GM18520 (cell line): ENCODE measurements at regions not wholly inside any gene's neighbourhood (a gene's known extent, or its start where the extent isn't known, plus 50 kb on each side); places are given as distances from the start of the nearest gene placed in this dataset.
"Not testable (repeated sequence)": the region's sequence is repeated elsewhere in the genome, so short reads cannot be mapped to it uniquely, and the experiment has no call there.

Source experiments
- ATAC-seq: cut with Tn5 transposase; IDR thresholded peaks from one replicate; pipeline ENCODE4 v1.9.1; 2021; ENCODE audit not compliant: unreplicated experiment

DNA sequence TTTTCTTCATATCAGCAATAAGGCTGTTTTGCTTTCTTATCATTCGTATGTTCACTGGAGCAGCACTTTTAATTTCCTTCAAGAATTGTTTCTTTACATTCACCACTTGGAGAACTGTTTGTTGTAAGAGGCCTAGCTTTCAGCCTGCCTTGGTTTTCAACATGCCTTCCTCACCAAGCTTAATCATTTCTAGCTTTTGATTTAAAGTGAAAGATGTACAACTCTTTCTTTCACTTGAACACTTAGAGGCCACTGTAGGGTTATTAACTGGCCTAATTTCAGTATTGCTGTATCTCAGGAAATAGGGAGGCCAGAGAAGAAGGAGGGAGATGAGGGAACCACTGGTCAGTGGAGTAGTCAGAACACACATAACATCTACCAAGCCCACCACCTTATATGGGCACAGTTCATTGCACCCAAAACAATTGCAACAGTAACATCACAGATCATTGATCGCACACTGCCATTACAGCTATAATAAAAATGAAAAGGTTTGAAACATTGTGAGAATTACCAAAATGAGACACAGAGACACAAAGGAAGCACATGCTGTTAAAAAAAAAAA, 181.4 kb upstream of the TUBA3C start:
- peak; percentile 85 for ATAC-seq

DNA sequence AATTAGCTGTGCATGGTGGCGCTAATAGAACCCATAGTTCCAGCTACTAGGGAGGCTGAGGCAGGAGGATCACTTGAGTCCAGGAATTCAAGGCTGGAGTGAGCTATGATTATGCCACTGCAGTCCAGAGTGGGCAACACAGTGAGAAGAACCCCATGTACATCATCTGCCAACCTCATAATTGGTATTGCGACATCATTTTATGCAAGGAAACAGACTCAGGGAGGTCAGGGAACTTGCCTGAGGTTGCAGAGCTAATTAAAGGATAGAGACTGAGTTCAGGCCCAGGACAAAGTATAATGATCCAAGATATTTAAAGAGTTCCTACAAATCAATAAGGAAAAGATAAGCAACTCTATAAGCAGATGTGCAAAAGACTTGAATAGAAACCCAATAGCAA, 178.1 kb upstream of the TUBA3C start:
- ATAC-seq, result not testable (repeated sequence)

- no peak for ATAC-seq
Observed at GRCh38 chr13:19345916-19346422, 164.3 kb upstream of the TUBA3C start.

- ATAC-seq, result no peak
Observed at GRCh38 chr13:19345158-19345557, 163.5 kb upstream of the TUBA3C start.

- ATAC-seq, result peak; percentile 74
Observed at GRCh38 chr13:19344585-19345120, 163.0 kb upstream of the TUBA3C start.

DNA sequence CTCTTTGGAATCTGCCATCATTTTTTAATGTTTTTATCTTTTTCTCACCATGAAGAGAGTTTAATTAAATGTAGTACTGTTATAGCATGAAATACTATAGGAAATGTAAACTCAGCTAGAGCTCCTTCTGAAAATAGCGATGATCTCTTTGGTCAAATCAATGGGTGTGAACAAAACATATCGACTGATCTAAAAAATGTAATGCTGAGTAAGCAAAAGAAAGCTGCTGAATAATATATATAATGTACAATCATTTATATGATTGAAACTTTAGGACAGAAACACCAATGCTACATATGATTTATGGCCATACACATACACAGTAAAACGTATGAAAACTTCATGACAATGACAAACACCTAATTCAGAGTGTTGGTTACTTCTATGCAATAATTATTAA, 150.8 kb upstream of the TUBA3C start:
- ATAC-seq, result no peak

- ATAC-seq, result no peak
Observed at GRCh38 chr13:19329365-19329764, 147.7 kb upstream of the TUBA3C start.

- no peak for ATAC-seq
Observed at GRCh38 chr13:19324325-19324724, 142.7 kb upstream of the TUBA3C start.

GRCh38 chr13:19321222-19321621, 139.6 kb upstream of the TUBA3C start:
- no peak for ATAC-seq

GRCh38 chr13:19305434-19305833, 123.8 kb upstream of the TUBA3C start:
- no peak for ATAC-seq

DNA sequence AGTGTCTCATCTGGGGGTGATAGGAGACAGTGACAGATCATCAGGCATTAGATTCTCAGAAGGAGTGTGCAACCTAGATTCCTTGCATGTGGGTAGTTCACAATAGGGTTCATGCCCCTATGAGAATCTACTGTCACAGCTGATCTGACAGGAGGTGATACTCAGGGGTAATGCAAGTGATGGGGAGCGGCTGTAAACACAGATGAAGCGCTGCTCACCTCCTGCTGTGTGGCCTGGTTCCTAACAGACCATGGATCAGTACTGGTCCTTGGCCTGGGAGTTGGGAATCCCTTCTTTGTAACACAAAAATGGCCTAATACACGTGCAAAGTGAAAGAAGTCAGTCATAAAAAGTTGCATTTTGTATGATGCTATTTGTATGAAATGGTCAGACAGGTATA, 107.6 kb upstream of the TUBA3C start:
- no peak for ATAC-seq

DNA sequence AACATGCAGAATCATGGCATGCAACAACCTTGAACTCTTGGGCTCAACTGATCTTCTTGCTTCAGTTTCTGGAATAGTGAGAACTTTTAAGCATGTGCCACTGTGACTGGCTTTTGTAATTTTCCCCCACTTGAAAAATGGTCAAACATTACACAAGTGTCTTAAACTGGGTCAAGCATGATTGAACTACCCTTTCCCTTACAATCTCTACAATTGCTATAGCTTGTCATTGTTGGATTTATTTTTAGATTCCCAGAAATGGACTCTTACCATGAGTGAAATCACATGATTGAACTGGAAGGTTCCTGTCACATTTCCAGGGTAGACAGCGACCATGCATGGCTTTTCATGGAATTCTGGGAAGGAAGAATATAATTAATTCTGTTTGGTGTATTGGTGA, 102.2 kb upstream of the TUBA3C start:
- ATAC-seq, result no peak

DNA sequence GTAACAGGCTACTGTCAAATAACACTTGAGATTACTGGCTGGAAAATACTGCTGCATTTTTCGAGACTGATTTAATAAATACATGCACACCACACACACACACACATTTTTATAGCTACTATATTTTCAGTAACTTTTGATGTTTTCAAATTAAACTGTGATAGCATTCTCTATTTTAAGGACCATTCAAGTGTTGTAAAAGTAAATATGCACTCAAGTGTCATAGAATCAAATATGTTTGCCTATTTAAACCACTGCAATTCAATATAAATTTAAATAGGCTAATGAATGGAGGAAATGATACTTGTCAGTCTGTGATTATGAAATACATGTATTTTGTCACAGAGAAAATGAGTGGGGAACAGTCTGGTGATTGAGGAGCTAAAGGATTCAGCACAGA, 86.7 kb upstream of the TUBA3C start:
- no peak for ATAC-seq

GRCh38 chr13:19267746-19268145, 86.1 kb upstream of the TUBA3C start:
- ATAC-seq, result no peak

GRCh38 chr13:19266979-19267378, 85.4 kb upstream of the TUBA3C start:
- no peak for ATAC-seq

- no peak for ATAC-seq
Observed at GRCh38 chr13:19264711-19265110, 83.1 kb upstream of the TUBA3C start.

DNA sequence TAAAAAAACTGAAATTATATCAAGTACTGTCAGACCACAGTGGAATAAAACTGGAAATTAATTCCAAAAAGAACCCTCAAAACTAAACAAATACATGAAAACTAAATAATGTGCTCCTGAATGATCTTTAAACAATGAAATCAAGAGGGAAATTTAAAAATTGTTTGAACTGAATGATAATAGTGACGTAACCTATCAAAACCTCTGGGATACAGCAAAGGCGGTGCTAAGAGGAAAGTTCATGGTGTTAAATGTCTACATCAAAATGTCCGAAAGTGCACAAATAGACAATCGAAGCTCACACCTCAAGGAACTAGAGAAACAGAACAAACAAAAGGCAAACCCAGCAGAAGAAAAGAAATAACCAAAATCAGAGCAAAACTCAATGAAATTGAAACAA, 70.8 kb upstream of the TUBA3C start:
- ATAC-seq, result no peak

DNA sequence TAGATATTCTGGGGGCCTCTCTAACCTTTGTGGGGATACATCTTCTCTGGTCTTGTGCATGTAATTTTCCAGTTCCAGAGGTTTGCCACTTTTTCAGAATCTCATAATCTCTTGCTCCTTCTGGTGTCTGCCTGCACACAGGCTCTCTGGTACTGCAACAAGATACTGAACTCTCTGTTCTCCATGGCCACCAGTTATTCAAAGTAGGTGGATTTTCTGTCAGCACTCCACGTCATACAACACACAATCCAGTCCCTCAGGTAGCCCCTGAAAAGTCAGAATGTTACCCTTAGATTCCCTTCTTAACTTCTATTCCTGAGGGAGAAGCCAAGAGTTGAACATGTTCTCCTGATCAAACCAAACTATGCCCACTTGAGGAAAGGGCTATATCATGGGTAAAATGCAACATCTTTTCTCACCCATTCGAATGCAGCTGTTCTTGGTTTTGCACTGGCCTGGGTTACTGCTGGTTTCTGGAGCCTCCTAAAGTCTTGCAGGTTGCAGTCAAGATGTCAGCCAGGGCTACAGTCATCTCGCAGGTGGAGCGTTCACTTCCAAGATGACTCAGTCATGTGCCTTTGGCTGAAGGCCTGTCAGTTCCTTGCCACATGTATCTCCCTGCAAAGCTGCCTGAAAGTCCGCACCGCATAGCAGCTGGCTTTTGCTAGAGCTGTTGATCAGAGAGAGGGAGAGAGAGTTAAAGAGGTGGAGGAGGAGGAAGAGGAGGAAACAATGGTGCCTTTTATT, 57.7 kb upstream of the TUBA3C start:
- peak; percentile 79 for ATAC-seq
